ENCODE measurements at regions not wholly inside any gene's neighbourhood (a gene's known extent, or its start where the extent isn't known, plus 50 kb on each side); places are given as distances from the start of the nearest gene placed in this dataset.
A peak's percentile ranks its signal among the peaks of the same experiment; 100 is the strongest.

- Histone ChIP-seq H3K4me1 (no peaks in the 10 kb centered on the region), H3K27ac (no peak overlapping the region), H3K36me3 (no peaks in the 10 kb centered on the region), H3K4me3 (no peak overlapping the region), H3K9me3 (peaks cover 0 to 22% of the 10 kb centered on the region in 2 donors), H3K27me3 (peaks cover 0 to 8% of the 10 kb centered on the region in 2 donors)
- DNase-seq (no peak), ATAC-seq (no peak)
- TF ChIP-seq CTCF (IDR thresholded peaks at IDR 0.05) = no peak
- intact Hi-C loops (cut with DNase I) = no loop called here
Measured at GRCh38 chr3:45302470-45302869, 76.4 kb upstream of the TMEM158 start.

- ATAC-seq = no peak
- peaks cover 0 to 4% of the 10 kb centered on the region in 2 donors for H3K27me3 ChIP-seq
- TF ChIP-seq CTCF (IDR thresholded peaks at IDR 0.05) = no peak
- H3K36me3 ChIP-seq = no peaks in the 10 kb centered on the region
- intact Hi-C loops (cut with DNase I) = no loop called here
- peaks cover 0 to 16% of the 10 kb centered on the region in 2 donors for H3K9me3 ChIP-seq
- H3K4me3 ChIP-seq = no peak overlapping the region
- H3K27ac ChIP-seq = no peak overlapping the region
- peak in 1 of 4 donors; percentile 74 for DNase-seq
- no peaks in the 10 kb centered on the region for H3K4me1 ChIP-seq
Measured at GRCh38 chr3:45306406-45307008, 80.4 kb upstream of the TMEM158 start.

- ATAC-seq = no peak
- Histone ChIP-seq H3K4me1 (no peaks in the 10 kb centered on the region), H3K9me3 (no peaks in the 10 kb centered on the region), H3K4me3 (no peak overlapping the region), H3K27me3 (peaks cover 0 to 12% of the 10 kb centered on the region in 2 donors), H3K36me3 (no peaks in the 10 kb centered on the region), H3K27ac (no peak overlapping the region)
- DNase-seq = no peak
- intact Hi-C loops (cut with DNase I) = no loop called here
- TF ChIP-seq CTCF (IDR thresholded peaks at IDR 0.05) = no peak
Measured at GRCh38 chr3:45309876-45310275, 78.5 kb upstream of the LARS2 start.

GRCh38 chr3:45311327-45311726 lies 77.0 kb upstream of the LARS2 start:
- DNase-seq = no peak

More at GRCh38 chr3:45311327-45311726, 77.0 kb upstream of the LARS2 start:
- intact Hi-C loops (cut with DNase I) = no loop called here
- no peak for ATAC-seq
- H3K9me3 ChIP-seq = no peaks in the 10 kb centered on the region
- H3K4me3 ChIP-seq = no peak overlapping the region
- no peak overlapping the region for H3K27ac ChIP-seq
- H3K4me1 ChIP-seq = no peaks in the 10 kb centered on the region
- H3K27me3 ChIP-seq = peaks cover 0 to 12% of the 10 kb centered on the region in 2 donors
- TF ChIP-seq CTCF (IDR thresholded peaks at IDR 0.05) = no peak
- H3K36me3 ChIP-seq = no peaks in the 10 kb centered on the region
